Renal pelvis (tissue), 1 donor: ENCODE measurements at regions not wholly inside any gene's neighbourhood (a gene's known extent, or its start where the extent isn't known, plus 50 kb on each side); places are given as distances from the start of the nearest gene placed in this dataset.
A peak's percentile ranks its signal among the peaks of the same experiment; 100 is the strongest.

Experiments used
- DNase-seq: peaks from one replicate; pipeline ENCODE4 v3.0.0-alpha.2; 2013

GRCh38 chr3:162193148-162194095 lies 696.8 kb downstream of the OTOL1 start:
- DNase-seq: no peak

GRCh38 chr3:162195147-162195546 lies 698.5 kb downstream of the OTOL1 start:
- DNase-seq: no peak

GRCh38 chr3:162196964-162197363 lies 700.4 kb downstream of the OTOL1 start:
- DNase-seq: no peak

- no peak for DNase-seq
Measured at GRCh38 chr3:162200836-162201235, 704.2 kb downstream of the OTOL1 start.

GRCh38 chr3:162206648-162207047 lies 710.0 kb downstream of the OTOL1 start:
- DNase-seq: no peak

- DNase-seq: no peak
Measured at GRCh38 chr3:162211470-162211869, 714.9 kb downstream of the OTOL1 start.

- DNase-seq: no peak
Measured at GRCh38 chr3:162213196-162213595, 716.6 kb downstream of the OTOL1 start.

- no peak for DNase-seq
Measured at GRCh38 chr3:162213956-162214355, 717.3 kb downstream of the OTOL1 start.

- no peak for DNase-seq
Measured at GRCh38 chr3:162217647-162218046, 721.0 kb downstream of the OTOL1 start.

GRCh38 chr3:162218479-162218878 lies 721.9 kb downstream of the OTOL1 start:
- DNase-seq: no peak

GRCh38 chr3:162224746-162225145 lies 728.1 kb downstream of the OTOL1 start:
- no peak for DNase-seq

GRCh38 chr3:162236949-162237348 lies 740.3 kb downstream of the OTOL1 start:
- DNase-seq: no peak

GRCh38 chr3:162250782-162251181 lies 754.2 kb downstream of the OTOL1 start:
- peak; percentile 4 for DNase-seq

- no peak for DNase-seq
Measured at GRCh38 chr3:162262129-162262528, 765.5 kb downstream of the OTOL1 start.

- no peak for DNase-seq
Measured at GRCh38 chr3:162263596-162263995, 767.0 kb downstream of the OTOL1 start.

GRCh38 chr3:162269636-162270458 lies 773.2 kb downstream of the OTOL1 start:
- DNase-seq: no peak

GRCh38 chr3:162274070-162274469 lies 777.5 kb downstream of the OTOL1 start:
- no peak for DNase-seq

- DNase-seq: no peak
Measured at GRCh38 chr3:162278834-162279233, 782.2 kb downstream of the OTOL1 start.

GRCh38 chr3:162285259-162285658 lies 788.7 kb downstream of the OTOL1 start:
- no peak for DNase-seq

- no peak for DNase-seq
Measured at GRCh38 chr3:162287600-162287999, 791.0 kb downstream of the OTOL1 start.

- DNase-seq: no peak
Measured at GRCh38 chr3:162292409-162292808, 795.8 kb downstream of the OTOL1 start.

GRCh38 chr3:162295323-162295983 lies 798.8 kb downstream of the OTOL1 start:
- DNase-seq: no peak
